SK-N-SH treated with all-trans-retinoic acid at 6 μM for 48 hours (cell line): ENCODE measurements at regions not wholly inside any gene's neighbourhood (a gene's known extent, or its start where the extent isn't known, plus 50 kb on each side); places are given as distances from the start of the nearest gene placed in this dataset.
A peak's percentile ranks its signal among the peaks of the same experiment; 100 is the strongest.

ENCODE experiments used
- ATAC-seq: fragments of 200-7000 bp; cut with Tn5 transposase; 3 replicates; pipeline ENCODE4 v1.9.1; 2020; ENCODE audit warnings: mild to moderate bottlenecking, moderate library complexity
- ARNTL ChIP-seq: fragments of 450-650 bp; formaldehyde crosslinking; IDR thresholded peaks from 2 replicates; pipeline ENCODE4 v1.5.0; 2020; ENCODE audit warnings: low read depth, mild to moderate bottlenecking, moderate library complexity, borderline replicate concordance
- BACH2 ChIP-seq: fragments of 250-450 bp; sonication (Bioruptor Pico); IDR thresholded peaks from 2 replicates; pipeline ENCODE4 v1.9.0; 2021; ENCODE audit warnings: mild to moderate bottlenecking, borderline replicate concordance
- CSDC2 ChIP-seq: fragments of 250-450 bp; sonication (Bioruptor Pico); IDR thresholded peaks from 2 replicates; pipeline ENCODE4 v1.5.0; 2020; ENCODE audit warnings: mild to moderate bottlenecking, moderate library complexity
- ESRRG ChIP-seq: fragments of 250-450 bp; sonication (Bioruptor Pico); IDR thresholded peaks from 2 replicates; pipeline ENCODE4 v1.6.1; 2021; ENCODE audit warnings: mild to moderate bottlenecking
- GLIS3 ChIP-seq: fragments of 250-450 bp; sonication (Bioruptor Pico); IDR thresholded peaks from 2 replicates; pipeline ENCODE4 v1.5.0; 2020; ENCODE audit warnings: mild to moderate bottlenecking, moderate library complexity
- ISL1 ChIP-seq: fragments of 250-450 bp; sonication (Bioruptor Pico); IDR thresholded peaks from 2 replicates; pipeline ENCODE4 v2.1.2; 2022; ENCODE audit warnings: mild to moderate bottlenecking, moderate library complexity
- PATZ1 ChIP-seq: fragments of 250-450 bp; sonication (Bioruptor Pico); IDR thresholded peaks from 2 replicates; pipeline ENCODE4 v1.8.0; 2020; ENCODE audit warnings: mild to moderate bottlenecking, moderate library complexity, borderline replicate concordance
- POU6F1 ChIP-seq: fragments of 250-450 bp; sonication (Bioruptor Pico); IDR thresholded peaks from 2 replicates; pipeline ENCODE4 v1.8.0; 2021; ENCODE audit warnings: low read depth, mild to moderate bottlenecking, moderate library complexity, borderline replicate concordance
- SNAI2 ChIP-seq: fragments of 250-450 bp; sonication (Bioruptor Pico); IDR thresholded peaks from 2 replicates; pipeline ENCODE4 v1.5.0; 2020; ENCODE audit warnings: mild to moderate bottlenecking, moderate library complexity
- TCF4 ChIP-seq: fragments of 250-450 bp; sonication (Bioruptor Pico); IDR thresholded peaks from 2 replicates; pipeline ENCODE4 v1.8.0; 2021; ENCODE audit warnings: mild to moderate bottlenecking, moderate library complexity, borderline replicate concordance
- TOX ChIP-seq: fragments of 250-450 bp; sonication (Bioruptor Pico); IDR thresholded peaks from 2 replicates; pipeline ENCODE4 v1.8.0; 2021; ENCODE audit warnings: mild to moderate bottlenecking, moderate library complexity, borderline replicate concordance
- TSHZ2 ChIP-seq: fragments of 250-450 bp; sonication (Bioruptor Pico); IDR thresholded peaks from 2 replicates; pipeline ENCODE4 v1.5.0; 2020; ENCODE audit warnings: mild to moderate bottlenecking, moderate library complexity
- ZC3H10 ChIP-seq: fragments of 250-450 bp; sonication (Bioruptor Pico); IDR thresholded peaks from 2 replicates; pipeline ENCODE4 v1.5.1; 2021; ENCODE audit warnings: mild to moderate bottlenecking, moderate library complexity
- ZFP3 ChIP-seq: fragments of 250-450 bp; sonication (Bioruptor Pico); IDR thresholded peaks from 2 replicates; pipeline ENCODE4 v1.5.0; 2020; ENCODE audit warnings: mild to moderate bottlenecking, moderate library complexity
- ZFP30 ChIP-seq: fragments of 450-650 bp; formaldehyde crosslinking; IDR thresholded peaks from 2 replicates; pipeline ENCODE4 v1.5.0; 2022; ENCODE audit warnings: mild to moderate bottlenecking, moderate library complexity
- ZNF565 ChIP-seq: fragments of 450-650 bp; formaldehyde crosslinking; conservative IDR thresholded peaks from 2 replicates; pipeline ENCODE4 v1.5.0; 2020; ENCODE audit warnings: low read depth, mild to moderate bottlenecking, moderate library complexity
- ZNF70 ChIP-seq: fragments of 450-650 bp; formaldehyde crosslinking; IDR thresholded peaks from 2 replicates; pipeline ENCODE4 v1.5.0; 2020; ENCODE audit warnings: mild to moderate bottlenecking, moderate library complexity
- ZNF8 ChIP-seq: fragments of 450-650 bp; formaldehyde crosslinking; IDR thresholded peaks from 2 replicates; pipeline ENCODE4 v1.5.0; 2020; ENCODE audit warnings: mild to moderate bottlenecking, moderate library complexity

- ATAC-seq: no peak
Observed at GRCh38 chr9:107188376-107188775, 94.7 kb upstream of the RAD23B start.

GRCh38 chr9:107190061-107190935 lies 92.8 kb upstream of the RAD23B start:
- TF ChIP-seq ISL1 (CRISPR knock-in tag) (peak; percentile 27; the same call in 1 of the 2 replicates), PATZ1 (CRISPR knock-in tag) (peak; percentile 15; the same call in 1 of the 2 replicates), ZNF70 (CRISPR knock-in tag) (no peak), ZC3H10 (CRISPR knock-in tag) (0 out of 2 replicates have a peak, but pooled peaks have one; percentile 17)
- TF ChIP-seq, all 23 proteins: peak for 3
- peak; percentile 78 for ATAC-seq

More at GRCh38 chr9:107188376-107188775, 94.7 kb upstream of the RAD23B start:
- TF ChIP-seq ZNF8 (no peak), SNAI2 (no peak), ZC3H10 (CRISPR knock-in tag) (no peak), GLIS3 (CRISPR knock-in tag) (no peak), TCF4 (CRISPR knock-in tag) (no peak)

- no peak for ATAC-seq
- TF ChIP-seq ARNTL (CRISPR knock-in tag) (no peak), GLIS3 (CRISPR knock-in tag) (no peak), PATZ1 (CRISPR knock-in tag) (no peak), ZC3H10 (CRISPR knock-in tag) (no peak), TOX (CRISPR knock-in tag) (no peak), TSHZ2 (CRISPR knock-in tag) (no peak), SNAI2 (no peak), ZFP3 (CRISPR knock-in tag) (no peak), ZFP30 (CRISPR knock-in tag) (no peak), ZNF70 (CRISPR knock-in tag) (no peak), BACH2 (CRISPR knock-in tag) (no peak)
Observed at GRCh38 chr9:107190936-107191290, 92.2 kb upstream of the RAD23B start.

DNA sequence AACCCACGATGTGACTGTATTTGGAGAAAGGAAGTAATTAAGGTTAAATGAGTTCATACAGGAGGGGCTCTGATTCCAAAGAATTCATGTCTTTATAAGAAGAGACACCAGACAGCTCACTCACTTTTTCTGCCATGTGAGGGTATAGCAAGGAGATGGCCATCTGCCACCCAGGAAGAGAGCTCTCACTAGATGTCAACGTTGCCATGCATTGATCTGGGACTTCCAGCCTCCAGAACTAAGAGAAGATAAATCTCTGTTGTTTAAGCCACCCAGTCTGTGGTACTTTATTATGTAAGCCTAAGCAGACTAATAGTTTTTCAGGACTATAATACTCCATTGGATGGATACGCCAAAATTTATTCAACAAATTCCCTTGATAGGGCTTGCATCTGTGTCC lies 89.8 kb upstream of the RAD23B start:
- ATAC-seq: no peak
- TF ChIP-seq ESRRG (CRISPR knock-in tag): no peak
- TF ChIP-seq ZNF70 (CRISPR knock-in tag): no peak
- no peak for TF ChIP-seq BACH2 (CRISPR knock-in tag)
- TF ChIP-seq POU6F1 (CRISPR knock-in tag): no peak
- TF ChIP-seq TCF4 (CRISPR knock-in tag): no peak
- no peak for TF ChIP-seq ZNF565 (CRISPR knock-in tag)
- TF ChIP-seq CSDC2 (CRISPR knock-in tag): no peak
- no peak for TF ChIP-seq ZFP30 (CRISPR knock-in tag)
- no peak for TF ChIP-seq PATZ1 (CRISPR knock-in tag)
- TF ChIP-seq GLIS3 (CRISPR knock-in tag): no peak
